ENCODE measurements at regions not wholly inside any gene's neighbourhood (a gene's known extent, or its start where the extent isn't known, plus 50 kb on each side); places are given as distances from the start of the nearest gene placed in this dataset.

- peaks cover 16% of the 10 kb centered on the region for H3K27me3 ChIP-seq (ENCODE audit: low read depth)
- DNase-seq = no peak
- no peak overlapping the region for H3K27ac ChIP-seq (replicated peaks)
- H3K9me3 ChIP-seq (replicated peaks) = no peaks in the 10 kb centered on the region
- peaks cover 1% of the 10 kb centered on the region for H3K4me1 ChIP-seq
- intact Hi-C loops (cut with micrococcal nuclease) = no loop called here
- no peaks in the 10 kb centered on the region for H3K36me3 ChIP-seq
- TF ChIP-seq, protein P1, sequence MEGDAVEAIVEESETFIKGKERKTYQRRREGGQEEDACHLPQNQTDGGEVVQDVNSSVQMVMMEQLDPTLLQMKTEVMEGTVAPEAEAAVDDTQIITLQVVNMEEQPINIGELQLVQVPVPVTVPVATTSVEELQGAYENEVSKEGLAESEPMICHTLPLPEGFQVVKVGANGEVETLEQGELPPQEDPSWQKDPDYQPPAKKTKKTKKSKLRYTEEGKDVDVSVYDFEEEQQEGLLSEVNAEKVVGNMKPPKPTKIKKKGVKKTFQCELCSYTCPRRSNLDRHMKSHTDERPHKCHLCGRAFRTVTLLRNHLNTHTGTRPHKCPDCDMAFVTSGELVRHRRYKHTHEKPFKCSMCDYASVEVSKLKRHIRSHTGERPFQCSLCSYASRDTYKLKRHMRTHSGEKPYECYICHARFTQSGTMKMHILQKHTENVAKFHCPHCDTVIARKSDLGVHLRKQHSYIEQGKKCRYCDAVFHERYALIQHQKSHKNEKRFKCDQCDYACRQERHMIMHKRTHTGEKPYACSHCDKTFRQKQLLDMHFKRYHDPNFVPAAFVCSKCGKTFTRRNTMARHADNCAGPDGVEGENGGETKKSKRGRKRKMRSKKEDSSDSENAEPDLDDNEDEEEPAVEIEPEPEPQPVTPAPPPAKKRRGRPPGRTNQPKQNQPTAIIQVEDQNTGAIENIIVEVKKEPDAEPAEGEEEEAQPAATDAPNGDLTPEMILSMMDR (IDR thresholded peaks at IDR 0.05; ENCODE audit: borderline replicate concordance) = no peak
- H3K4me3 ChIP-seq = no peak overlapping the region
Observed at GRCh38 chr4:129233691-129234090, 137.7 kb downstream of the C4orf33 start.

DNA sequence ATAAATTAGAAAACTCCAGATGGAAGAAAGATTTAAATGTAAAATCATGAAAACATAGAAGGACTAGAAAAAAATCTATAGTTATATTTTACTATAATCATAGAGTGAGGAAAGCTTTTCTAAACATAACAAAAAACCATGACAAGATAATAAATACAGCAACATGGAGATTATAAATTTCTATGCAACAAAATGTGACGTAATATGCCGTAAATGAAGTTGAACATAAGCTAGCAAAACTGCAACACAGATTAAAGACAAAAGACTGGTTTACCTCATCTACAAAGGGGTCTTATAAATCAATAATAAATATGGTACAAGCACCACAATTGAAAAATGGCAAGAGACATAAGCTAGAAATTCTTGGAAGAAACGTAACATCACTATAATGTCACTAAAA is 140.4 kb downstream of the C4orf33 start:
- Histone ChIP-seq H3K9me3 (replicated peaks) (no peaks in the 10 kb centered on the region), H3K4me1 (peaks cover 10% of the 10 kb centered on the region), H3K27ac (replicated peaks) (no peak overlapping the region), H3K4me3 (no peak overlapping the region), H3K36me3 (no peaks in the 10 kb centered on the region), H3K27me3 (ENCODE audit: low read depth) (no peaks in the 10 kb centered on the region)
- TF ChIP-seq, protein P1 (IDR thresholded peaks at IDR 0.05; ENCODE audit: borderline replicate concordance) = no peak
- no peak for DNase-seq
- intact Hi-C loops (cut with micrococcal nuclease) = no loop called here

- no peak overlapping the region for H3K4me3 ChIP-seq
- H3K27ac ChIP-seq (replicated peaks) = no peak overlapping the region
- TF ChIP-seq, protein P1 (IDR thresholded peaks at IDR 0.05; ENCODE audit: borderline replicate concordance) = no peak
- peak; percentile 15 for DNase-seq
- H3K4me1 ChIP-seq = peaks cover 10% of the 10 kb centered on the region
- no peaks in the 10 kb centered on the region for H3K27me3 ChIP-seq (ENCODE audit: low read depth)
- intact Hi-C loops (cut with micrococcal nuclease) = no loop called here
- no peaks in the 10 kb centered on the region for H3K9me3 ChIP-seq (replicated peaks)
- H3K36me3 ChIP-seq = no peaks in the 10 kb centered on the region
Observed at GRCh38 chr4:129239088-129239487, 143.1 kb downstream of the C4orf33 start.

DNA sequence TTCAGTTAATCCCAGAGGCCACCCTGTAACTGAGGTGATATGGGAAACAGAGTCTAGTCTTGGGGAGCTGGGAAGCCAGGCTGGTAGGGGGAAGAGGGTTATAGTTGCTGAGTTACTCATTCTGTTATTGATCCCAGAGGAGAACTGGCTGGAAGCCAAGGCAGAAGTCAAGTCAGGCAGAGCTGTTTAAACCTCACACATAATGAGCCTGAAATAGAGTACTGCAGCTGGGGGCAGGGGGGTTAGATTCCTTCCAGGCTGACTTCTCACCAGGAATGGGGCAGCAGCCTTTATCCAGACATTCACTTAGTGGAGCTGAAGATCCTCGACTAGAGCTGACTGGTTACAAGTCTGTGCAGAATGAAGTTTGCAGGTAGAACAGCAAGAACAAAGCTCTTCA is 144.9 kb downstream of the C4orf33 start:
- no peaks in the 10 kb centered on the region for H3K9me3 ChIP-seq (replicated peaks)
- TF ChIP-seq, protein P1 (IDR thresholded peaks at IDR 0.05; ENCODE audit: borderline replicate concordance) = no peak
- H3K4me1 ChIP-seq = peaks cover 10% of the 10 kb centered on the region
- no peaks in the 10 kb centered on the region for H3K36me3 ChIP-seq
- no peaks in the 10 kb centered on the region for H3K27me3 ChIP-seq (ENCODE audit: low read depth)
- H3K27ac ChIP-seq (replicated peaks) = no peak overlapping the region
- intact Hi-C loops (cut with micrococcal nuclease) = no loop called here
- H3K4me3 ChIP-seq = no peak overlapping the region
- no peak for DNase-seq

- TF ChIP-seq, protein P1 (IDR thresholded peaks at IDR 0.05; ENCODE audit: borderline replicate concordance) = no peak
- Histone ChIP-seq H3K4me3 (no peak overlapping the region), H3K9me3 (replicated peaks) (no peaks in the 10 kb centered on the region), H3K36me3 (no peaks in the 10 kb centered on the region), H3K27me3 (ENCODE audit: low read depth) (no peaks in the 10 kb centered on the region), H3K4me1 (no peaks in the 10 kb centered on the region), H3K27ac (replicated peaks) (no peak overlapping the region)
- DNase-seq = no peak
- intact Hi-C loops (cut with micrococcal nuclease) = no loop called here
Observed at GRCh38 chr4:129246145-129246544, 150.2 kb downstream of the C4orf33 start.

All from left ventricle myocardium inferior (tissue), 1 donor.